ENCODE measurements at regions not wholly inside any gene's neighbourhood (a gene's known extent, or its start where the extent isn't known, plus 50 kb on each side); places are given as distances from the start of the nearest gene placed in this dataset.

GRCh38 chr4:115711575-115711974 is 598.2 kb upstream of the NDST4 start:
- H3K36me3 Mint-ChIP-seq = no peaks in the 10 kb centered on the region
- H3K9me3 Mint-ChIP-seq = peaks cover 0 to 22% (median 0%) of the 10 kb centered on the region in 5 donors
- Histone ChIP-seq H3K4me1 (ENCODE audit: insufficient read depth, low read length) (no peaks in the 10 kb centered on the region), H3K9me3 (ENCODE audit: low read length) (no peaks in the 10 kb centered on the region), H3K27me3 (ENCODE audit: insufficient read depth, low read length, poor library complexity, severe bottlenecking) (no peaks in the 10 kb centered on the region), H3K4me3 (ENCODE audit: low read length) (no peak overlapping the region), H3K27ac (ENCODE audit: low read depth, low read length) (no peak overlapping the region), H3K36me3 (ENCODE audit: insufficient read depth, low read length) (no peaks in the 10 kb centered on the region)
- CTCF ChIA-PET = no interaction called here
- H3K4me3 Mint-ChIP-seq = no peak overlapping the region
- no peaks in the 10 kb centered on the region for H3K4me1 Mint-ChIP-seq
- no peak for DNase-seq
- POLR2A ChIA-PET = no interaction called here
- peak overlapping the region in 1 of 8 donors; percentile 46 for H3K27ac Mint-ChIP-seq
- peaks cover 0 to 1% of the 10 kb centered on the region in 2 donors for H3K27me3 Mint-ChIP-seq

GRCh38 chr4:115688961-115689360 is 575.5 kb upstream of the NDST4 start:
- H3K4me3 ChIP-seq (ENCODE audit: low read length) = no peak overlapping the region
- ChIA-PET CTCF (no interaction called here), POLR2A (no interaction called here)
- no peaks in the 10 kb centered on the region for H3K4me1 ChIP-seq (ENCODE audit: insufficient read depth, low read length)
- H3K9me3 ChIP-seq (ENCODE audit: low read length) = no peaks in the 10 kb centered on the region
- Mint-ChIP-seq H3K4me3 (no peak overlapping the region), H3K27ac (no peak overlapping the region), H3K9me3 (peaks cover 0 to 28% (median 3%) of the 10 kb centered on the region in 5 donors), H3K27me3 (no peaks in the 10 kb centered on the region), H3K36me3 (no peaks in the 10 kb centered on the region), H3K4me1 (no peaks in the 10 kb centered on the region)
- no peak overlapping the region for H3K27ac ChIP-seq (ENCODE audit: low read depth, low read length)
- H3K27me3 ChIP-seq (ENCODE audit: insufficient read depth, low read length, poor library complexity, severe bottlenecking) = no peaks in the 10 kb centered on the region
- DNase-seq = no peak
- no peaks in the 10 kb centered on the region for H3K36me3 ChIP-seq (ENCODE audit: insufficient read depth, low read length)

- ChIA-PET CTCF (no interaction called here), POLR2A (no interaction called here)
- Histone ChIP-seq H3K4me1 (ENCODE audit: insufficient read depth, low read length) (no peaks in the 10 kb centered on the region), H3K27me3 (ENCODE audit: insufficient read depth, low read length, poor library complexity, severe bottlenecking) (no peaks in the 10 kb centered on the region), H3K9me3 (ENCODE audit: low read length) (no peaks in the 10 kb centered on the region), H3K27ac (ENCODE audit: low read depth, low read length) (no peak overlapping the region), H3K4me3 (ENCODE audit: low read length) (no peak overlapping the region), H3K36me3 (ENCODE audit: insufficient read depth, low read length) (no peaks in the 10 kb centered on the region)
- Mint-ChIP-seq H3K27me3 (no peaks in the 10 kb centered on the region), H3K4me1 (no peaks in the 10 kb centered on the region), H3K27ac (no peak overlapping the region), H3K36me3 (no peaks in the 10 kb centered on the region), H3K4me3 (no peak overlapping the region), H3K9me3 (peaks cover 2 to 32% (median 3%) of the 10 kb centered on the region in 5 donors)
- DNase-seq = no peak
Measured at GRCh38 chr4:115687052-115687755, 573.8 kb upstream of the NDST4 start.

GRCh38 chr4:115678425-115678941 is 565.1 kb upstream of the NDST4 start:
- no peak overlapping the region for H3K4me3 ChIP-seq (ENCODE audit: low read length)
- no peaks in the 10 kb centered on the region for H3K36me3 ChIP-seq (ENCODE audit: insufficient read depth, low read length)
- no peak for DNase-seq
- H3K27me3 ChIP-seq (ENCODE audit: insufficient read depth, low read length, poor library complexity, severe bottlenecking) = no peaks in the 10 kb centered on the region
- no peaks in the 10 kb centered on the region for H3K36me3 Mint-ChIP-seq
- H3K27me3 Mint-ChIP-seq = no peaks in the 10 kb centered on the region
- H3K9me3 ChIP-seq (ENCODE audit: low read length) = no peaks in the 10 kb centered on the region
- H3K27ac ChIP-seq (ENCODE audit: low read depth, low read length) = no peak overlapping the region
- no peaks in the 10 kb centered on the region for H3K4me1 ChIP-seq (ENCODE audit: insufficient read depth, low read length)
- ChIA-PET CTCF (no interaction called here), POLR2A (no interaction called here)
- H3K4me1 Mint-ChIP-seq = no peaks in the 10 kb centered on the region
- H3K27ac Mint-ChIP-seq = no peak overlapping the region
- peaks cover 0 to 19% (median 3%) of the 10 kb centered on the region in 5 donors for H3K9me3 Mint-ChIP-seq
- no peak overlapping the region for H3K4me3 Mint-ChIP-seq

- no peak overlapping the region for H3K4me3 ChIP-seq (ENCODE audit: low read length)
- peaks cover 0 to 16% (median 3%) of the 10 kb centered on the region in 5 donors for H3K9me3 Mint-ChIP-seq
- CTCF ChIA-PET = no interaction called here
- H3K27ac Mint-ChIP-seq = no peak overlapping the region
- DNase-seq = no peak
- POLR2A ChIA-PET = no interaction called here
- H3K4me1 Mint-ChIP-seq = no peaks in the 10 kb centered on the region
- no peaks in the 10 kb centered on the region for H3K27me3 ChIP-seq (ENCODE audit: insufficient read depth, low read length, poor library complexity, severe bottlenecking)
- H3K9me3 ChIP-seq (ENCODE audit: low read length) = no peaks in the 10 kb centered on the region
- H3K27ac ChIP-seq (ENCODE audit: low read depth, low read length) = no peak overlapping the region
- no peak overlapping the region for H3K4me3 Mint-ChIP-seq
- H3K27me3 Mint-ChIP-seq = no peaks in the 10 kb centered on the region
- H3K4me1 ChIP-seq (ENCODE audit: insufficient read depth, low read length) = no peaks in the 10 kb centered on the region
- no peaks in the 10 kb centered on the region for H3K36me3 Mint-ChIP-seq
- no peaks in the 10 kb centered on the region for H3K36me3 ChIP-seq (ENCODE audit: insufficient read depth, low read length)
Measured at GRCh38 chr4:115675719-115676118, 562.3 kb upstream of the NDST4 start.

- H3K9me3 ChIP-seq (ENCODE audit: low read length) = no peaks in the 10 kb centered on the region
- DNase-seq = no peak
Measured at GRCh38 chr4:115674485-115674884, 561.1 kb upstream of the NDST4 start.

GRCh38 chr4:115671581-115671980 is 558.2 kb upstream of the NDST4 start:
- no peaks in the 10 kb centered on the region for H3K36me3 ChIP-seq (ENCODE audit: insufficient read depth, low read length)
- H3K4me1 ChIP-seq (ENCODE audit: insufficient read depth, low read length) = no peaks in the 10 kb centered on the region
- H3K4me1 Mint-ChIP-seq = no peaks in the 10 kb centered on the region
- no peak overlapping the region for H3K4me3 Mint-ChIP-seq
- H3K9me3 Mint-ChIP-seq = peaks cover 0 to 9% (median 0%) of the 10 kb centered on the region in 5 donors
- H3K27me3 Mint-ChIP-seq = no peaks in the 10 kb centered on the region
- ChIA-PET CTCF (no interaction called here), POLR2A (no interaction called here)
- no peak overlapping the region for H3K4me3 ChIP-seq (ENCODE audit: low read length)
- no peaks in the 10 kb centered on the region for H3K27me3 ChIP-seq (ENCODE audit: insufficient read depth, low read length, poor library complexity, severe bottlenecking)
- H3K36me3 Mint-ChIP-seq = no peaks in the 10 kb centered on the region
- no peak for DNase-seq
- no peak overlapping the region for H3K27ac Mint-ChIP-seq
- H3K9me3 ChIP-seq (ENCODE audit: low read length) = no peaks in the 10 kb centered on the region
- H3K27ac ChIP-seq (ENCODE audit: low read depth, low read length) = no peak overlapping the region

More at GRCh38 chr4:115674485-115674884, 561.1 kb upstream of the NDST4 start:
- Histone ChIP-seq H3K36me3 (ENCODE audit: insufficient read depth, low read length) (no peaks in the 10 kb centered on the region), H3K27me3 (ENCODE audit: insufficient read depth, low read length, poor library complexity, severe bottlenecking) (no peaks in the 10 kb centered on the region), H3K4me1 (ENCODE audit: insufficient read depth, low read length) (no peaks in the 10 kb centered on the region), H3K4me3 (ENCODE audit: low read length) (no peak overlapping the region), H3K27ac (ENCODE audit: low read depth, low read length) (no peak overlapping the region)
- peaks cover 0 to 11% (median 3%) of the 10 kb centered on the region in 5 donors for H3K9me3 Mint-ChIP-seq
- CTCF ChIA-PET = no interaction called here
- no peaks in the 10 kb centered on the region for H3K4me1 Mint-ChIP-seq
- no peak overlapping the region for H3K27ac Mint-ChIP-seq
- H3K4me3 Mint-ChIP-seq = no peak overlapping the region
- H3K36me3 Mint-ChIP-seq = no peaks in the 10 kb centered on the region
- POLR2A ChIA-PET = no interaction called here
- no peaks in the 10 kb centered on the region for H3K27me3 Mint-ChIP-seq

- no peaks in the 10 kb centered on the region for H3K9me3 ChIP-seq (ENCODE audit: low read length)
- no peaks in the 10 kb centered on the region for H3K27me3 ChIP-seq (ENCODE audit: insufficient read depth, low read length, poor library complexity, severe bottlenecking)
- H3K4me1 ChIP-seq (ENCODE audit: insufficient read depth, low read length) = no peaks in the 10 kb centered on the region
- H3K27ac Mint-ChIP-seq = no peak overlapping the region
- H3K4me1 Mint-ChIP-seq = no peaks in the 10 kb centered on the region
- no peak overlapping the region for H3K4me3 Mint-ChIP-seq
- peaks cover 0 to 9% (median 0%) of the 10 kb centered on the region in 5 donors for H3K9me3 Mint-ChIP-seq
- no peaks in the 10 kb centered on the region for H3K36me3 Mint-ChIP-seq
- H3K36me3 ChIP-seq (ENCODE audit: insufficient read depth, low read length) = no peaks in the 10 kb centered on the region
- H3K4me3 ChIP-seq (ENCODE audit: low read length) = no peak overlapping the region
- CTCF ChIA-PET = no interaction called here
- POLR2A ChIA-PET = no interaction called here
- DNase-seq = no peak
- no peak overlapping the region for H3K27ac ChIP-seq (ENCODE audit: low read depth, low read length)
- H3K27me3 Mint-ChIP-seq = no peaks in the 10 kb centered on the region
Measured at GRCh38 chr4:115670930-115671329, 557.5 kb upstream of the NDST4 start.
